A673 (cell line): ENCODE measurements at regions not wholly inside any gene's neighbourhood (a gene's known extent, or its start where the extent isn't known, plus 50 kb on each side); places are given as distances from the start of the nearest gene placed in this dataset.

Experiments
- BruUV-seq: library from RNA; stranded (reverse); fragments of 400-500 nt; replicated peaks from 2 replicates; lab custom pipeline; 2021; lab: Mats Ljungman, UMichigan
- CTCF ChIA-PET: fragments of 300-600 bp; sonication (Branson Sonifier 250); formaldehyde crosslinking; loops from one replicate; lab custom pipeline; 2022; ENCODE audit warnings: antibody characterized with exemption; lab: Charles Lee
- POLR2A ChIA-PET: fragments of 300-600 bp; sonication (Branson Sonifier 250); formaldehyde crosslinking; loops from one replicate; lab custom pipeline; 2022; ENCODE audit warnings: antibody characterized with exemption; ENCODE audit not compliant: low non-redundant PET; lab: Charles Lee
- DNase-seq: peaks from one replicate; pipeline ENCODE4 v3.0.0-alpha.2; 2015; ENCODE audit warnings: low spot score
- H3K27ac ChIP-seq: fragments of 200-600 bp; sonication (generic); 2 replicates; pipeline ENCODE4 v1.5.1; 2016; ENCODE audit warnings: mixed run types, low read depth, mild to moderate bottlenecking, mixed read lengths, antibody characterized with exemption, low read length; ENCODE audit not compliant: poor library complexity, severe bottlenecking
- H3K27me3 ChIP-seq: fragments of 200-600 bp; sonication (generic); replicated peaks from 2 replicates; pipeline ENCODE4 v1.6.1; 2017; ENCODE audit warnings: mixed run types, low read depth, mild to moderate bottlenecking, mixed read lengths, antibody characterized with exemption, low read length; ENCODE audit not compliant: insufficient read depth, poor library complexity
- H3K36me3 ChIP-seq: fragments of 200-600 bp; sonication (generic); 2 replicates; pipeline ENCODE4 v1.6.1; 2016; ENCODE audit warnings: mixed run types, mild to moderate bottlenecking, mixed read lengths, antibody characterized with exemption, low read length; ENCODE audit not compliant: insufficient read depth, poor library complexity, severe bottlenecking
- H3K4me1 ChIP-seq: fragments of 200-600 bp; sonication (generic); 2 replicates; pipeline ENCODE4 v1.6.1; 2017; ENCODE audit warnings: mixed run types, mild to moderate bottlenecking, mixed read lengths, antibody characterized with exemption, low read length; ENCODE audit not compliant: insufficient read depth, poor library complexity, severe bottlenecking
- H3K4me3 ChIP-seq: fragments of 200-600 bp; sonication (generic); 2 replicates; pipeline ENCODE4 v1.5.1; 2016; ENCODE audit warnings: low read depth, mixed run types, mild to moderate bottlenecking, mixed read lengths, low read length; ENCODE audit not compliant: poor library complexity, severe bottlenecking
- H3K9me3 ChIP-seq: fragments of 200-600 bp; sonication (generic); 2 replicates; pipeline ENCODE4 v1.6.1; 2016; ENCODE audit warnings: mixed run types, low read depth, mild to moderate bottlenecking, mixed read lengths, antibody characterized with exemption, low read length; ENCODE audit not compliant: poor library complexity, severe bottlenecking
- CTCF ChIP-seq: fragments of 300-800, 200-600 bp; sonication (generic); conservative IDR thresholded peaks from 2 replicates; pipeline ENCODE4 v1.5.1; 2017; ENCODE audit warnings: low read depth, mild to moderate bottlenecking, antibody characterized with exemption, low read length, moderate library complexity, mixed read lengths
- EZH2 ChIP-seq: fragments of 200-600 bp; sonication (generic); IDR thresholded peaks from 2 replicates; pipeline ENCODE4 v1.6.1; 2017; ENCODE audit warnings: borderline replicate concordance, low read depth, mild to moderate bottlenecking, mixed read lengths, antibody characterized with exemption, low read length; ENCODE audit not compliant: poor library complexity, severe bottlenecking
- intact Hi-C: fragments of 100-400 bp; cut with micrococcal nuclease; formaldehyde crosslinking; loops from one replicate; pipeline ENCODE4 v1.10.0; 2022; ENCODE audit not compliant: unreplicated experiment

GRCh38 chr7:84677117-84677732, 482.6 kb upstream of the SEMA3A start:
- Histone ChIP-seq H3K4me1 (no peaks in the 10 kb centered on the region), H3K9me3 (no peaks in the 10 kb centered on the region), H3K36me3 (no peaks in the 10 kb centered on the region), H3K27ac (no peak overlapping the region), H3K27me3 (no peaks in the 10 kb centered on the region), H3K4me3 (no peak overlapping the region)
- intact Hi-C loops, result no loop called here
- DNase-seq, result no peak
- BruUV-seq, result no TSS peak
- POLR2A ChIA-PET, result no interaction called here
- TF ChIP-seq EZH2 (no peak), CTCF (no peak)
- CTCF ChIA-PET, result no interaction called here

GRCh38 chr7:84675633-84676034, 481.0 kb upstream of the SEMA3A start:
- no peak overlapping the region for H3K4me3 ChIP-seq
- DNase-seq, result peak; percentile 4
- no peaks in the 10 kb centered on the region for H3K27me3 ChIP-seq
- CTCF ChIA-PET, result no interaction called here
- TF ChIP-seq CTCF (no peak), EZH2 (no peak)
- POLR2A ChIA-PET, result no interaction called here
- H3K36me3 ChIP-seq, result no peaks in the 10 kb centered on the region
- intact Hi-C loops, result no loop called here
- H3K27ac ChIP-seq, result no peak overlapping the region
- no peaks in the 10 kb centered on the region for H3K4me1 ChIP-seq
- H3K9me3 ChIP-seq, result no peaks in the 10 kb centered on the region
- no TSS peak for BruUV-seq

- intact Hi-C loops, result no loop called here
- no peak for DNase-seq
- BruUV-seq, result no TSS peak
- ChIA-PET POLR2A (no interaction called here), CTCF (no interaction called here)
- no peaks in the 10 kb centered on the region for H3K4me1 ChIP-seq
- TF ChIP-seq EZH2 (no peak), CTCF (no peak)
- no peaks in the 10 kb centered on the region for H3K27me3 ChIP-seq
- H3K27ac ChIP-seq, result no peak overlapping the region
- no peaks in the 10 kb centered on the region for H3K9me3 ChIP-seq
- H3K4me3 ChIP-seq, result no peak overlapping the region
- no peaks in the 10 kb centered on the region for H3K36me3 ChIP-seq
Measured at GRCh38 chr7:84674236-84674913, 479.8 kb upstream of the SEMA3A start.
